LNCaP clone FGC (cell line): ENCODE measurements at regions not wholly inside any gene's neighbourhood (a gene's known extent, or its start where the extent isn't known, plus 50 kb on each side); places are given as distances from the start of the nearest gene placed in this dataset.

Experiments
- DNase-seq: peaks from one replicate; pipeline ENCODE4 v3.0.0-alpha.2; 2011; ENCODE audit warnings: low read depth
- H3K4me3 ChIP-seq: 2 replicates; pipeline ENCODE4 v1.5.1; 2011; ENCODE audit warnings: mild to moderate bottlenecking, low read depth, low read length, control low read depth
- TF ChIP-seq, protein P1 (sequence below): IDR thresholded peaks from 2 replicates; pipeline ENCODE4 v1.5.1; 2012; ENCODE audit warnings: mild to moderate bottlenecking; ENCODE audit not compliant: control insufficient read depth, insufficient read depth; ENCODE audit errors: extremely low read depth

DNA sequence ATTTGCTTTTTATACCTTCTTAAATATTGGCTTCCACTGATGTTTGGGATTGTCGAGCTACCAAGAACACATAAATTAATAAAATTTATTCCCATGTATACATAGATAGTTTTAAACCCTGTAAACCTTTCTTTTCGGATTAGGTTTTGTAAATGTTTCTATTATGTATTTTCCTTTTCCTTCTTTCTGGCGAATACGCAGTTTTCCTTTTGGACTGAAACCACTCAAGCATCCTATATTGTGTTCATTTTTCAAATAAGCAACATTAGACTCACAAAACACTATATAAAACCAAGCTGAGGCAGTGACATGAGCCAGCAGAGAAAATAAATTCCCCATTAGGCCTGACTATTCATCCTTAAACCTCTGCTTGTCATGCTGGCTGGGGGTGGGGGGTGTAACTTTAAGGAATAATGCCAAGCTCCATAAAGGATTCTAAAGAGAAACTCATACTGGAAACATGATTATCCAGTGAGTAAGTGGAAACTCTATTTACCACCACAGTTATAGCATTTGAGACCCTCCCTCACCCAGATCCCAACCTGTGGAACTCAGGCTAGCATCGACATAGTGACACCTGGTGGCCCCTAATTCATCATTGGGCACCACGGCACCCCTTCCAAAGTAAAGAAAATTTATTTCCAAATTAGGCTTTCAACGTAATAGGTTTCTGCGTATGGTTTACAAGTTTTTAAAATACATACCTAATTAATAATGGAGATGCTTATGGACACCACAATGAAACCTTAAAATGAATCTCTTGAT is 86.5 kb upstream of the CELF2 start:
- TF ChIP-seq, protein P1, sequence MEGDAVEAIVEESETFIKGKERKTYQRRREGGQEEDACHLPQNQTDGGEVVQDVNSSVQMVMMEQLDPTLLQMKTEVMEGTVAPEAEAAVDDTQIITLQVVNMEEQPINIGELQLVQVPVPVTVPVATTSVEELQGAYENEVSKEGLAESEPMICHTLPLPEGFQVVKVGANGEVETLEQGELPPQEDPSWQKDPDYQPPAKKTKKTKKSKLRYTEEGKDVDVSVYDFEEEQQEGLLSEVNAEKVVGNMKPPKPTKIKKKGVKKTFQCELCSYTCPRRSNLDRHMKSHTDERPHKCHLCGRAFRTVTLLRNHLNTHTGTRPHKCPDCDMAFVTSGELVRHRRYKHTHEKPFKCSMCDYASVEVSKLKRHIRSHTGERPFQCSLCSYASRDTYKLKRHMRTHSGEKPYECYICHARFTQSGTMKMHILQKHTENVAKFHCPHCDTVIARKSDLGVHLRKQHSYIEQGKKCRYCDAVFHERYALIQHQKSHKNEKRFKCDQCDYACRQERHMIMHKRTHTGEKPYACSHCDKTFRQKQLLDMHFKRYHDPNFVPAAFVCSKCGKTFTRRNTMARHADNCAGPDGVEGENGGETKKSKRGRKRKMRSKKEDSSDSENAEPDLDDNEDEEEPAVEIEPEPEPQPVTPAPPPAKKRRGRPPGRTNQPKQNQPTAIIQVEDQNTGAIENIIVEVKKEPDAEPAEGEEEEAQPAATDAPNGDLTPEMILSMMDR: 0 out of 2 replicates have a peak, but pooled peaks have one; percentile 16
- H3K4me3 ChIP-seq: no peak overlapping the region
- DNase-seq: no peak

DNA sequence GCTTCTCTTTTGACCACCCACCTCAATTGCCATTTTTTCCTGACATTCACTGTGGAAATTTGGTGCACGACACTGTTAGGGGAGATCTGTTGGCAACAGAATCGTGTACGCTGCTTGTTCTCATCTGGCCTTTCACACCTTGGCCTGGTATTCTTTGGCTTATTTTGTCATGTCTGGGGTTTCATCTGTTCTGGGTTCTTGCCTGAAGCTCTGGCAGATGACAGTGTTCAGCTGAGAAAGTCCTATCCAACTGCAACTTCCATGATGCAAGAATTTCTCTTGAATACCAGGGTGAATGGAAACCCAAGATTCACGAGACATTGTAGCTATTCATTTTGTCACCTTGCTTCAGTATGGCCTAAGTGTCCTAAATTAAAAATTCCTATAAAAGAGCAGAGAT is 82.6 kb upstream of the CELF2 start:
- no peak for DNase-seq
- H3K4me3 ChIP-seq: no peak overlapping the region
- TF ChIP-seq, protein P1: no peak

DNA sequence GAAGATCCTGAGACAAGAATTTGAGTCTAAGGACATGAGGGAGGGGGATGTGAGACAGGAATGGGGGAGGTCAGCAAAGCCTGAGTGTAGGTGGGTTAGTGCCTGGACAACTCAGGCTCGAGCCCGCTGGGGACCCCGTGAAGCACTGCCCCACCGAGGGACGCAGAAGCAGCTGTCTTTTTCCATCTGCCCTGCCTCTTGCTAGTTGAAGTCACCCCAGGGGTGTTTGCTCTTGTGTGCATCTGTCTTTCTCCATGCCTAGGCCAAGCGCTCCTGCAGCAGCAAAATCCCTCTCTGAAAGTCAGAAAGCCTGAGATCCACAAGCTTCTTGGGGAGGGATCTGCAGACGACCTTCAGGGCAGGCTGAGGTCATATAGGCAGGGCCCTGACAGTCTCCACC is 79.0 kb upstream of the CELF2 start:
- TF ChIP-seq, protein P1: no peak
- no peak for DNase-seq

DNA sequence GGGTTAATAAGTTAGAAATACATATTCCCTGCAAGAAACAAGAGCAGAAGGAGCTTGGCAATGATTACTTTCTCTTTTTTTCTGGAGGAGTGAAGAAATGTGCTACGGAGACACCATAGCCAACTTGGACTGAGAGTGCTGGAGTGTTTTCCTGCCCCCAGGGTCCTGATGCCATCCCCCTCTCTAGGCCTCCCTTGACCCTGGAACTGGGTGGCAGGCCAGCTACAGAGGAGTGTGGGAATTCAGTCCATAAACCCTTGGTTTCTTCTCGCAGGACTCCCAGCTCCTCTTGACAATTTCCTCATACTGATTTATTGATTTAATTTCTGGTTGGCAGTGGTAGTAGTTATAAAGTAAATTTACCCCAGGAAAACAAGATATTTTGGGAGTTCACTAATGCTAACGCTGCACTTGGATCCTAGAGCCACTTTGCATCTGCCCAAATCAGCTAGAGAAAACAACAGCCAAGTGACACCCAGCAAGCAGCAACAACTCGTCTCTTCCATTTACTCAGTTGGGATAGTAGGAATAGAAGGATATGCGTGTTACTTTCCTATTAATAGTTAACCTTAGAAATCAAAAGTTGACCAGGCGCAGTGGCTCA is 76.4 kb upstream of the CELF2 start:
- no peak for DNase-seq

More for the DNA sequence above, 79.0 kb upstream of the CELF2 start:
- no peak overlapping the region for H3K4me3 ChIP-seq

DNA sequence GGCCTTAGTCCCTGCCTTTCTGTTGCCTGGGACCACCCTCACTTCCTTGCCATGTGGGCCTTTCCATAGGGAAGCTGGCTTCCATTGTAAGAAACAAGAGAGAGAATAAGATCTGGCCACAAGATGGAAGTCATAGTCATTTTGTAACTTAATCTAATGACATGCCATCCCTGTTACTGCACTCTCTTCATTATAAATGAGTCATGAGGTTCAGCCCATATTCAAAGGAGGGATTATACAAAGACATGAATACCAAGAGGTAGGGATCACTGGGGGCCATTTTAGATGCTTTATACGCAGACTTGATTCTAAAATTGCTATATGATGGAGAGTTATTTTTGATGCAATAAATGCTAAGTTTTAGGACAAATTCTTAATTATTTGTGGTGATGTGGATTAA is 75.2 kb upstream of the CELF2 start:
- no peak overlapping the region for H3K4me3 ChIP-seq
- TF ChIP-seq, protein P1: no peak
- no peak for DNase-seq

More for the DNA sequence above, 76.4 kb upstream of the CELF2 start:
- no peak overlapping the region for H3K4me3 ChIP-seq
- TF ChIP-seq, protein P1: no peak

DNA sequence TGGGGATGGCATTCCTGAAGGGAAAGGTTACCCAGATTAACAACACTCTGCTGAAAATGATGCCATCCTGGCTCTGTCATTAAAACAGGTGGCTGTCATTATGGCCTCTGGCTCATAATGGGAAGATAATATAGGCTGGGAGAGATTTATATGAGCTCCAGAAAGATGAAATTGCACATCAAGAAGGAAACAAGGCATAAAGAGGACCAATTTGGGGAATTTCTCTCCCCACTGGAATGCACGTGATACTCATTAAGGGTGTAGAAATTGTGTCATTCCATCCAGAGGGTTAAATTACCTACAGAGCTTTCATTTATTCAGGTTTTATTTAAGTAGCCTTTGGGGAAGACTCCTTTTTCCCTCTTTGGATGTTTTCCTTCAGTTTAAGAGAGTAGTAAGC is 71.6 kb upstream of the CELF2 start:
- TF ChIP-seq, protein P1: no peak
- H3K4me3 ChIP-seq: no peak overlapping the region
- DNase-seq: no peak
